CD4-positive, alpha-beta T cell treated with Interleukin-10 for 1 hour (primary cell): ENCODE measurements at regions not wholly inside any gene's neighbourhood (a gene's known extent, or its start where the extent isn't known, plus 50 kb on each side); places are given as distances from the start of the nearest gene placed in this dataset.

ENCODE experiments used
- DNase-seq: peaks from one replicate; pipeline ENCODE4 v3.0.0-alpha.2; 2020

DNA sequence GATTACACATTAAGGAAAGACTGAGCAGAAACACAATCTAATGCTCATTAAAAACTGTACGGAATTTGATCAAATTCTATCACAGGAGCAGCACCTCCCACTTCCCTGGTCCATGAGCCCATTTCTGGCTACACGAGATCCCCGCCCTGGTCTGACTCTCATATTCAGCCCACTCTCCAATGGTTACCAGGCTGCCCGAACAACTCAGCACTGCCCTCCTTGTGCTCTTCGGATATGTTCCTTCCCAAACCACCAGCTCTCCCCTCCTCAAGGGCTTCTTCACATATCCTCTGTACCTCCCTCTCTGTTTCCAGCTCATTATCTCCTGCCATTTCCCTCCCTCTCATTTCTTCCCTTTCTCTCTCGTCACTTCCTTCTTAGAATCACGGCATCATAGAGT lies 180.5 kb downstream of the RSL24D1 start:
- no peak for DNase-seq

DNA sequence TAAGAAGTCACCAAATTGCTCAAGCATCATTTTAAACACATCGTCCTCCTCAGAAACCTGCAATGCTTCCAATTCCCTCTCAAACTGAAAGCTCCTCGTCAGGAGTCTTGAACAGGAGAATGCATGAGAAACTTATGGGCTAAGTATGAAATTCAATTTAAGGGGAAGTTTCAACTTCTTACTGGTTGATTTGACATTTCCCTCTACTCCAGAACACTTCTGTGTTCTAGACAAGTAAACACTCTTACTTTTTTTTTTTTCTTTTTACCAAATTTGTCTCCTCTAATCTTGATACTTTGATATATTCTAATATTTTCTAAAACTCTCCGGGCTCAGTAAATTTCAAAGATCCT lies 181.7 kb downstream of the RSL24D1 start:
- no peak for DNase-seq

DNA sequence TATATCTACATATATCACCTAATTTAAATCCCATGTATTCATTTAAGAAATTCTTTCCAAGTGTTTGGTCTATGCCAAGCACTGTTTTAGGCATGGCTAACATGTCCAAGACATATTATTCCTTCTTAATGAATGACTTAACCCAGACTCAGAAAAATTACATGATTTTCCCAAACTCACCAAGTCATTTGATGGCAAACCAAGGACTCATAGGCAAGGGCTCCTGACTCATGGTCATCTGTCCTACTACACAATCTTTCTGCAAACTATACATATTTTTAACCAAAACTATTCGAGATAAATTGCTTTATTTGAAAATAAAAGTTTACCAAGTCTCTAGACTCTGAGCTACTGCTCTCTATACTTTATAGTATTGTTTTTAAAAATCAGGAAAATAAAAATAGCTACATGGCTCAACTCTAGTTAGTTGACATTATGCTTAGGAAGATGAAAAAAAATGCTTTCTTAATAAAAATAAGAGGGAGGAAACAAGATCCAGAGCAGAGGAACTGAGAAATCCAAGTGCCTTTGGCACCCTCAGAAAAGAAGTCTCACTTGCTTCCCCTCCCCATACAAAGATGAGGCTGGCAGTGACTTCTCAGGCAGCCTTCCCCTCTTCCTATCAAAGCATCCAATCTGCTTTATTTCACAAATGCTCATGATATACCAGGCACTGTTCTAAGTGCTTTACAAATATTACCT lies 182.2 kb downstream of the RSL24D1 start:
- DNase-seq: no peak

DNA sequence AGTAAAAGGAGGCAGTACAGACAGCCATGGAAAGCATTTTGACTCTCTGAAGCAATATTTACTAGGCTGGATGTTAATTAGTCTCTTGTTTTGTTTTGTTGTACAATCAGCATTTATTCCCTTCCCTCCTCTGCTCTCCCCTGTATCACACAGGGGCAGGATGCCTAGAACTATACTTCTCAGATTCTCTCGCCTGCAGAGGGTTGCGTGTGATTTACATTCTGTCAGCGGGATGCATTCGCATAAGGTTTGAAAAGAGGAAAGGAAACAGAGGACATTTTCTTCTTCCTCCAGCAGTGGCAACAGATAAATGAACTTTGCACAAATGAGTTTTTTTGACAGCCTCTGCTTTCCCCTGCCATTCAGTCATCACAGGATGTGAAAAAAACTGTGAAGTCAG lies 188.3 kb downstream of the RSL24D1 start:
- DNase-seq: no peak

DNA sequence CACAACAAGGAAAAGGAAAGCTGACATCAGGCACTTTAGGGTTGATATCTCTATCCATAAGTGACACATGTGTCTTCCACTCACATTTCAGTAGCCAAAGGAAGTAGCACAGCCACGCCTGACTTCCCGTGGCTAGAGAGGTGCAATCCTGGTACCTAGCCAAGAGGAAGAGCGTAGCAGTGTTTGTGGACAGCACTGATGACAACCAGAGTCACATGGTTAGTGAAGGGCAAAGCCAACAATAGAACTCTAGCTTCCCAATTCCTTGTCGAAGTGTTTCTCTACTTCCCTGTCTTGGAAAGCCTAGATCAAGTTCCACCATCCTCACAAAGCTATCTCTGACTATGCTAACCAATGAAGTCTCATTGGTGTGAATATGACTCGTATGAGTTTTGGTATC lies 189.2 kb downstream of the RSL24D1 start:
- DNase-seq: no peak

DNA sequence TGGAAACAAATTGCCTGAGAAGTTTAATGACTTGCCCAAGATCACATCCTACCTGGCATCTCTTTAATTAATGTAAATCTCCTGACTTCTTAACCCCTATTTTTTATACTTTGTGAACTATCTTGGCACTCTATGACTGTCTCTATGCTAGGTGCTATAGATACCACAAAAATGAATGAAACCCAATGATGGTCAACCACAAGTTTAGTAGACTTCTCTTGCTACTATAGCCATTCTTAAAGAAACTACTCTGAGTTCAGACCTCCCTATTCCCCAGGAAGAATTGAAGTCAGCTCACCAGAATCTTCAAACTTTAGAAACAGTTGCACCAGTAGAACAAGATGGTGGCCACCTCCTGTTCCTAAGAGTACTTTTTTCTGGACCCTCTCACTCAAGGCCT lies 191.1 kb downstream of the RSL24D1 start:
- no peak for DNase-seq

DNA sequence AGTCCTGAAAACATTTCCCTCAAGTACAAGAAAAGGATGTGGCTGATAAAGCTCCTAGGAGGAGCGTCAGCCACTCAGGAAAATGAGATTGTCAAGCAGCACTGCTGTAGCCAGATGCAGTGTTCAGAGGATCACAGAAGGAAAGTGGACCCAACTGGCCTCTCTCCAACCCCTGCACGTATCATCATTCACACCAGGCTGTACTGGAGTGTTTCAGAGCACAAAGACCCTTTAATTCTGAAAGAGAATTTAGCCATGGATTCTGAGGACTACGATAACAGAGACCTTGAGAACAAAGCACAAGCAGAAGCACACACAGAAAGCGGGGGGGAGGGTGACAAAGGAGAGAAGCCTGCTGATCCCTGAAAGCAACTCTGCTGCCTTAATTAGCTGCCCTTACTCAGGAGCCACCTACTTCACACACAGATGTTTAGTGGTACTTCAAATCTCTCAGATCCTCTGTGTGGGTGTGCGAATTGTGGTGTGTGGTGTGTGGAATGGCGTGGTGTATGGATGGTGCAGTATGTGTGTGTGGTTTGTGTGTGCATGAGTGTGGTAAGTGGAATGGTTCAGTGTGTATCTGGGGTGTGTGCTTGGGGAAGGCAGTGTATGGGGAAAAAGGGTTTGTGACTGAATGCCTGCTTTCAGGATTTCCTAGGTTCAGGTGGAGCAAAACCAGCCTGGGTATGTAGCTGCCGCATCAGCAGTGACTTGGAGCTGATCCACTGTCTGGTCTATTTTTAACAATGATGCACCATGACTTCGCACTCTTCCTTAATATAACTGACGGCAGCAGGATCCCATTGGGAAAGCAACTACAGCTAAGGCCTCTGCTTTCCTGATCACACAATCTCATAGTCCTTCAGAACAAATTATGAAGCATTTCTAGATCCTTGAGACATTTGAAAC lies 192.5 kb downstream of the RSL24D1 start:
- DNase-seq: no peak

DNA sequence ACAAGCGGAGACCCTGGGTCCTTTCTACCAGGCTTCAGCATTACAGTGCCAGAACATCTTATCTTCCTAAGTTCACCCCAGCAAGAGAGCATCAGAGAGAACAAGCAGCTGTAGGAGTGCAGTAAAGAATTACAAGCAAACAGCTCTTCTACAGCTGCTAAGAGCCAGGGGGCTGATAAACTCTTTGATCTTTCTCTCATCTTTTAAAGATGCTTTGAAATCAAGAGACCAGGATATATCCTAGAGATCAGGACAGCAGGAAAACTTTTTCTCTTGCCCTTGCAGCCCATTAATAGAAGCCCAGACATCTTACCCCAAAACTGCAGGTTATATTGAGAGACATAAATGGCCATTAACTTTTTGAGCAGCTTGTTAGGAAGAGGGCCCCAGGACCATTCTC lies 198.1 kb downstream of the RSL24D1 start:
- DNase-seq: no peak

DNA sequence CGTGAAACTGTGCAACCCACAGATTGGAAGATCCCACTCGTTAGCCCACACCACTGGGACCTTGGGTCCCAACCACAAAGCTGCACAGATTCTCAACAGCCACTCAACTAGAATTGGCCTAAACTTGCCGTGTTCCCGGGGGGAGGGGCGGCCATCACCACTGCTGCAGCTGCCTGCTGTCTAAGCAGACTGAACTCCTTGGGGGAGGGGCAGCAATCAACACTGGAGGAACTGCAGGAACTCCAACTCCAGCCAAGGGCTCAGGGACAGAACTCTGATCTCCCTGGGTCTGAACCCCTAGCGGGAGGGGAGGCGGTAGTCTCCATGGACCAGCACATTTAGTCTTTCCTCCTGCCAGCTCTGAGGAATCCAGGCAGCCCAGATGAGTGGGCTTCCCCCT lies 205.9 kb downstream of the RSL24D1 start:
- DNase-seq: no peak

DNA sequence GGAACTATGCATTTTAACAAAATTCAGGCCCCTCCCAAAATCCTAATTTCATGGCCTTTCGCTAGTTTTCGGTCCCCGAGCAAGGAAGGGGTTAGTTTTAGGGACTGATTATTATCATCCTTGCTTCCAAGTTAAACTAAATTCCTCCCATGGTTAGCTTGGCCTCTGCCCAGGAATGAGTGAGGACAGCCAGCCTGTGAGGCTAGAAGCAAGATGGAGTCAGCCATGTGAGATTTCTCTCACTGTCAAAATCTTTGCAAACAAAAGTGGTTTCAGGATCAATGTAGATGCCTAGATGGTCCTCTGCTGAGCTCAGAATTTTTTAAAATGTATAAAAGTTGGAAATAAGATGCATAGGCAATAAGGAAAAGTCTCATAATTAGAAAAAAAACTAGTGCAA lies 208.9 kb downstream of the RSL24D1 start:
- no peak for DNase-seq

DNA sequence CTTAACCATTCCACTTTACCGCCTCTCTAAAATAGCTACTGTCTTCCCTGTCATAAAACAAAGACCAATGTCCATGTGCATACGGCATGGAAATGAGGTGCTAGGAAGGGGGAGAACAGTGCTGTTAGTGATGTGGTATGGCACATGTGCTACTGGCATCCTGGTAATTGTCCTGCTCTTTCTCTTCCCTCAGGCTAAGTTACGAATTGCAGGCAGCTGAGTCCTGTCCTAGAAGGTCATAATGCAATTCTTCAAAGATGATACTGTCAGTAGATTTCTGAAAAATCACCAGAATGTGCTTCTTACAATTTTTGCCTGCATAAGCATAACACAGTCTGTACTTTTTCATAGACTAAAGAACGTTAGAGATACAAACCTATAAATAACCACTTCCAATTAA lies 216.8 kb downstream of the RSL24D1 start:
- no peak for DNase-seq

DNA sequence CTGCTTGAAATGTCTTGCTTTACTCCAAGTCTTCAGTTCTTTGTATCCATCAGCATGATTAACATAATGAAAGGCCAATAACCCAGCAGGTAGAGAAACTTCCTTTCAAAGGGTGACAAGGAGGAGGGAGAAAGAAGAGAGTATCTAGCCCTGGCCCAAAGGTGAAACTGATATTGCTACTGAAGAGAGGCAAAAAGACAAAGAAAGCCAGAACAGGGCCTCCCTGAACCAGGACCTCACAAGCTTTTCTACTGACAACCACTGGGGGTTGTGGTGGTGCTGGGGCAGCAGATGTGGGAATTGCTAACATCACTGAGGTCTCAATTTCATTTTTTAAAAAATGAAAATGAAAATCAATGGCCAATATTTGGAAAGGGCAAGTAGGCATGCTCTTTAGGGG lies 234.1 kb downstream of the RSL24D1 start:
- no peak for DNase-seq

DNA sequence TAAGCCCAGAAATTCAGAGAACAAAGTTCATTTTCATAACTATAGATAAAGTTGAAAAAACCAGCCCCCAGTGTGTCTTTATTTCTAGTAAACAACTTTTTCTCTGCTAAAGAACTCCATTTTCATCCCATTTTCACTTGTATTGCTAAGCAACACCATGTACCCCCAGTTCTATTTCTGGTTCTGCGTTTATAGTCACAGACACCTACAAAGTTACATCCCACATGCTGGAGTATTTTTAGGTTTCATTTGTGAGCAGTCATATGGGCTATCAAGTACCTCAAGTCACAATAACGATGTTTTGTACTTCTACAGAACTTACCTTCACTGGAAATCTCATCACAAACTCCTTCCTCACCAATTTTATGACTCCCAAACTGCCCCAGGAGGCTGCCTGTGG lies 236.5 kb downstream of the RSL24D1 start:
- DNase-seq: no peak

DNA sequence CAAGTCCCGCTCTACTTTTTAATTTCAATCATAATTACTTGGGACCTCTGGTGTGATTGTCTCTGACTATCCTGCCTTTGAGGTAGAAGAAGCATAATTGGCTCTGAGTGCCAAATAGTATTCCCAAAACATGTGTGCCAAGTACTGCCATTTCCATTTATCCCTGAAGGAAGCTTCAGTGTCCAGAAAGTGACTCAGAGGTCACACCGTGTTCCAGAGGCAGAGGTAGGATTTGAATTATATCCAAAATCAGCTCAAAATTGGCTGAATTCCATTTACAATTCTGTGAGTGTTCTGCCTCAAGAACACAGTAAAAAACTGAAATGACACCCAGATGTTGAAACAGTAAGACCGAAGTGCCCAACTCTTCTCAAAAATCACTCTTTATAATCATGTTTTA lies 255.3 kb downstream of the RSL24D1 start:
- DNase-seq: no peak

DNA sequence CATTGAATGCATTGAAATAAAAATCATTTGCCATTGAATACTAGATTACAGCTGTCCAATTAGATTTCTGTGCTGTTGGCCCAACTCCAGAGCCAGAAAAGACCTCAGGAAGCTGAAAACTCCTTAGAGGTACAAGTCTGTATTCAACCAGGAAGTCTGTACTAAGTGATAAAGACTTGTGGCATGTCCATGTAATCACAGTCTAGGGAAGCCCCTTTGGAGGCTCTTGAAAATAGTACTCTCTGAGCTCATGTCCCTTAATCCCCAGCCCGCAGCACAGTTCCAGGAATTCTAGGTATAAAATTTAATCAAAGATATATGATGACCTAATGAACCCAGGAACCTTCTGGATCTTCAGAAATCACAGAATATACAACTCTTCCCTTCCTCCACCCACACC lies 279.4 kb downstream of the RSL24D1 start:
- DNase-seq: no peak

DNA sequence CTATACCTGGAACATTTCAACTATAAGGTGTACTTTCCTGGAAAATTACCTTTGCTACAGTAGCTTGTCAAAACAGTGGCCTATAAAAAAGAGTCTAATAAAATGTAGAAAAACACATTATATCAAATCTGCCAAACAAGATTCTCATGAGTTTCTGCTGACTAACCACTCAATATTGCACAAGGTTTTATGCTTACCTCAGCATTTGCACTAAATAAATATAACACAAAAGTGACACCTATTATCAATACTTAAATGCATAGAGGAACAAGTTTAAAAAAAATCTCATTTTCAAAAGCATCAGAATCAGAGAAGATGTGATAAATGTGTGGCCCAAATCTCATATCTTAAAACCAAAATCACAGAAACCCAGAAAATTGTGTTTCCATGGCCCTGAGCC lies 281.4 kb downstream of the RSL24D1 start:
- no peak for DNase-seq

DNA sequence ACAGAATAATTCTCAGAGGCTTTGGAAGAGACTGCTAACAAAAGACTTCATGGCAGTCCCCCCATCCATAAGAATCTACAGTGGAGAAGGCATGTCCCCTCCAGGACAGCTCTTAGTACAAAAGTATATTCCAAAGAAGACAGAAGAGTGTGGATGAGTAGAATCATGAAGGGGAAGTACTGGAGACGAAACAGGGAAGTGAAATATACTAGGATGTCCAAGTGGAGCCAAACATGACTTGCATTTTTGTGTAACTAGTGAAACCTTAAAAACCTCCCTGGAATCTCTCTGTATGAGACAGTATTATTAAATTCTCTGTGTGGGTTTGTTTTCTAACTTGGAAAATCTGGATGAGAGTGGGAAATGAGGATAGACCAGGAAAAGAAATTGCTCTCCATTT lies 312.4 kb downstream of the RSL24D1 start:
- DNase-seq: no peak

DNA sequence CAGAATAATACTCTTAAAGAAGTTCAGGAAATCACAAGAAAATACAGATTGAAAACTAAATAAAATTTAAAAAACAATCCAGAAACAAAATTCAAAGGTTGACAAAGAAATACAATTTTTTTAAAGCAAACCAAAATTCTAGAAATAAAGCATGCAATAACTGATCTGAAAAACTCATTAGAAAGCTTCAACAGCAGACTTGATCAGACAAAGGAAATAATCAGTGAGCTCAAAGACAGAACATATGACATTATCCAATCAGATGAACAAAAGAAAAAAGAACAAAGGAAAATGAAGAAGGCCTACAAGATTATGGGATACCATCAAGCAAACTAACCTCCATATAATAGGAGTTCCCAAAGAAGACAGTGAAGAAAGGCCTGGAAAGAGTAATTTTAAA lies 336.8 kb downstream of the RSL24D1 start:
- no peak for DNase-seq

DNA sequence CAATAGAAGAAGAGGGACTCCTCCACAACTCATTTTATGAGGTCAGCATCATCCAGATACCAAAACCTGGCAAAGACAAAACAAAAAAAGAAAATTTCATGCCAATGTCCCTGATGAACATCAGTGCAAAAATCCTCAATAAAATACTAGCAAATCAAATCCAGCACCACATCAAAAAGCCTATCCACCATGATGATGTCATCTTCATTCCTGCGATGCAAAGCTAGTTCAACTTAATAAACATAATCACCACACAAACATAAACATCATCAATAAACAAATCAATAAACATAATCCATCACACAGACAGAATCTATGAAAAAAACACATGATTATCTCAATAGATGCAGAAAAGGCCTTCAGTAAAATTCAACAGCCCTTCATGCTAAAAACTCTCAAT lies 342.1 kb downstream of the RSL24D1 start:
- DNase-seq: no peak

DNA sequence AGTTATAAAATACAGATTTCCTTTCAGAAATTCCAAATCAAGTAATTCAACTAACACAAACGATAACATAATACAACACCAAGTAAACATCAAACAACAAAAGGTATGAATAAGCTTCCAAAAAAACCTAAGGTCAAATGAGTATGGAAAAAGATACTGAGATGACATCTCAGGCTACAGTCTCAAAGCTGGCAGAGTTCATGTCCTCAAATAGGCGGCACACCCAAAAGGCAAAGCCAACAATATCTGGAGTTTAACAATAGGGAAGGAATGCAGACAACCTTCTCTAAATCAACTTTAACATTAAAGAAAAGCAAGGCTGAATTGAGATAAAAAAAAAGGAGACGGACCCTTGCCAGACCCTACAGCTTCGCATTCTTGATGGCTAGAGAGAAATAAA lies 346.6 kb downstream of the RSL24D1 start:
- no peak for DNase-seq

DNA sequence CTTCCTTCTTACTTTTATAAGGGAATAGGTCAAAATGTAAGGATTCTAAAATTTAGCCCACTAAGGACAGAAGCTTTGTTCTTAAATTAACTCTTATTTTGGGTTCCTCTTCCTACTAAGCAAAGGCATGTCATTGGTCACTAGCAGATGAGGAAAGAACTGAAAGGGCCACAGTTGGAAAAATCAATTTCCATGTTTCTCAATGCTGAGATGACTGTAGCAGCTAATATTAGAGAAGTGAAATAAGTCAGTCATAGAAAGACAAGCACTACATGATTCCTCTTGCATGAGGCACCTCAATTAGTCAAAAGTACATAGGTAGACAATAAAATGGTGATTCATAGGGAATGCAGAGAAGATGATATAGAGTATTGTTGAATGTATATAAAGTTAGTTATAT lies 353.7 kb downstream of the RSL24D1 start:
- DNase-seq: no peak

DNA sequence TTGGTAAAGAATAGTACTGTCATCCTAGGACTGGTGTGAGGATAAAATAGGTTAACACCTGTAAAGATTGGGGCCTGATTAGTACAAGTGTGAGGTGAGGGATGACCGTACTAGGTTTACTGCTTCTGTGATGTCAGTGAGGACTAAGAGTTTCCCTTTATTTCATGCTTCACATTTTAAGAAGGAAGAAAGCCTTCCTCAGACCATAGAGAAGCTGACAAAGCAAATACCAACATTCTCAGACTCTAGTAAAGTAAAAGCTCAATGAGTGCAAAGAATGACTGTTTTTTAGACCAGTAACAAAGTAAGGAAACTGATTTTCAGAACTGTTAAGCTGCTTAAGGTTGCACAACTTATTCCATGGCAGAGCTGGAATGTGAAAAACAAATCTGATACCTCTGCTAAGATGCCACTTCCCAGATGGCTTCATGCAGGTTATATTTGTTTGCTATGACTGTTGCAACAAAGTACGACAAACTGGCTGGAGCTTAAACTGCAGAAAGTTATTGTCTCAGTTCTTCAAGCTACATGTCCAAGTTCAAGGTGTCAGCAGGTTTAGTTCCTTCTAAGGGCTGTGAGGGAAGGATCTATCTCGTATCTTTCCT lies 354.9 kb downstream of the RSL24D1 start:
- DNase-seq: no peak

DNA sequence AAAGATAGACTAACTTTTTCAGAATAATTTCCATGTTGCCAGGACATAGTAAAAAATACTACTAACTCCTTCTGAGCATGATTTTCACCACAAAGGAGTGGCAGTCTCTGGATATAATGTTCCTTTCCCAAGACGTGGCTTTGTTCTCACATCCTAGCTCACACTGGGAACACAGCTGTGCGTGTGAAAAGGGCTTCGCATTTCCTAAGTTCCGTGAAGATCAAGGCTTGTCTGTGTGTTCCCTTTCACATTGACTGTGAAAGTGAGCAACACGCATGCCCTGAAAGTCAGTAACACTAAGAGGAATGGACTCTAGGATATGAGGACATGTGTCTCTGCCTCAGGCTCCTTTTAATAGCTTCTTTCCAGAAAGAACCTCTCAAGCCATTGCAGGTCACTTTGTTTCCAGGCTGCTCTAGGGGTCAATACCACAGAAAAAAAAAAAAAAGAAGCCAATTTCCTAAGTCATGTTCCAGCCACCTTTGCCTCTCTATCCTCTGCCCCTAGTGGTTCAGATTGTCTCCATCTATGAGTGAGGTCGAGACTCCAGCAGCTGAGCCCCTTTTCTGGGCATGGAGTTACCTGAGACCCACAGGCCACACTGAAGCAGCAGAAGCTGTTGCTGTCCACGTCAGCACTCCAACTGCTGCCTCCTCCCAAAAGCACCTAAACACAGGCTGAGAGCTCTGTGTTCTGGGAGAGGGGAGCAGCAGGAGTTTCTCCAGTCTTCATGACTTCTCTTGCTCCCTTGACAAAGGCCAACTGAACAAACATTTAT lies 355.9 kb downstream of the RSL24D1 start:
- DNase-seq: no peak
